ENCODE measurements at regions not wholly inside any gene's neighbourhood (a gene's known extent, or its start where the extent isn't known, plus 50 kb on each side); places are given as distances from the start of the nearest gene placed in this dataset.

- TF ChIP-seq CTCF (IDR thresholded peaks at IDR 0.05) (no peak), TCF7L2 (IDR thresholded peaks at IDR 0.05; ENCODE audit: low read depth, low read length) (no peak), POLR2AphosphoS5 (IDR thresholded peaks at IDR 0.05; ENCODE audit: low read depth, low read length) (no peak), REST (IDR thresholded peaks at IDR 0.05; ENCODE audit: insufficient read depth in 1 of 2, low read depth in 2 of 2, low read length in 1 of 2) (no peak), SIN3A (IDR thresholded peaks at IDR 0.05; ENCODE audit: borderline replicate concordance, insufficient read depth, low read depth, low read length) (no peak)
- no peak for DNase-seq (ENCODE audit: low read depth, low spot score)
- Histone ChIP-seq H3K4me1 (ENCODE audit: control insufficient read depth, insufficient read depth, low read length) (no peaks in the 10 kb centered on the region), H3K36me3 (ENCODE audit: control insufficient read depth, insufficient read depth, low read length) (no peaks in the 10 kb centered on the region), H3K4me3 (ENCODE audit: low read depth in 2 of 2, low read length in 2 of 2) (no peak overlapping the region), H3K27me3 (ENCODE audit: control insufficient read depth, insufficient read depth, low read length) (no peaks in the 10 kb centered on the region), H3K9me3 (ENCODE audit: control insufficient read depth, insufficient read depth, low read depth, low read length) (no peaks in the 10 kb centered on the region), H3K27ac (ENCODE audit: low read length) (no peak overlapping the region)
- no peak for ATAC-seq
- ChIA-PET POLR2A (no interaction called here), CTCF (no interaction called here)
- intact Hi-C loops (cut with micrococcal nuclease; ENCODE audit: unreplicated experiment) (no loop called here), in situ Hi-C loops (cut with HindIII; ENCODE audit: low pct_unique_long_range_greater_than_20kb, low sequenced_read_pairs) (no loop called here)
- BruUV-seq (replicated peaks): no TSS peak
These were observed 207.3 kb upstream of the MAGEB2 start for GRCh38 chrX:30008031-30008430.

- in situ Hi-C loops (cut with HindIII; ENCODE audit: low pct_unique_long_range_greater_than_20kb, low sequenced_read_pairs): no loop called here
These were observed 204.9 kb upstream of the MAGEB2 start for GRCh38 chrX:30010471-30010870.

More at GRCh38 chrX:30010471-30010870, 204.9 kb upstream of the MAGEB2 start:
- intact Hi-C loops (cut with micrococcal nuclease; ENCODE audit: unreplicated experiment): no loop called here
- TF ChIP-seq POLR2AphosphoS5 (IDR thresholded peaks at IDR 0.05; ENCODE audit: low read depth, low read length) (no peak), TCF7L2 (IDR thresholded peaks at IDR 0.05; ENCODE audit: low read depth, low read length) (no peak), CTCF (IDR thresholded peaks at IDR 0.05) (no peak), REST (IDR thresholded peaks at IDR 0.05; ENCODE audit: insufficient read depth in 1 of 2, low read depth in 2 of 2, low read length in 1 of 2) (no peak), SIN3A (IDR thresholded peaks at IDR 0.05; ENCODE audit: borderline replicate concordance, insufficient read depth, low read depth, low read length) (no peak)
- no TSS peak for BruUV-seq (replicated peaks)
- POLR2A ChIA-PET: no interaction called here
- no peak for DNase-seq (ENCODE audit: low read depth, low spot score)
- Histone ChIP-seq H3K4me3 (ENCODE audit: low read depth in 2 of 2, low read length in 2 of 2) (no peak overlapping the region), H3K9me3 (ENCODE audit: control insufficient read depth, insufficient read depth, low read depth, low read length) (no peaks in the 10 kb centered on the region), H3K27me3 (ENCODE audit: control insufficient read depth, insufficient read depth, low read length) (no peaks in the 10 kb centered on the region), H3K4me1 (ENCODE audit: control insufficient read depth, insufficient read depth, low read length) (no peaks in the 10 kb centered on the region), H3K36me3 (ENCODE audit: control insufficient read depth, insufficient read depth, low read length) (no peaks in the 10 kb centered on the region), H3K27ac (ENCODE audit: low read length) (no peak overlapping the region)
- no peak for ATAC-seq
- CTCF ChIA-PET: no interaction called here
